Activated B cell treated with CpG ODN at 0.5 μM for 24 hours (primary cell): ENCODE measurements at regions not wholly inside any gene's neighbourhood (a gene's known extent, or its start where the extent isn't known, plus 50 kb on each side); places are given as distances from the start of the nearest gene placed in this dataset.
A peak's percentile ranks its signal among the peaks of the same experiment; 100 is the strongest.

Experiments used
- ATAC-seq: fragments of 200-7000 bp; cut with Tn5 transposase; one replicate; pipeline ENCODE4 v1.10.0; 2021; ENCODE audit warnings: low read depth, mild to moderate bottlenecking, moderate library complexity
- CTCF ChIA-PET: fragments of 350-600 bp; sonication (Branson Sonifier 250); formaldehyde crosslinking; loops from one replicate; lab custom pipeline; 2021; ENCODE audit warnings: antibody characterized with exemption; lab: Charles Lee
- POLR2A ChIA-PET: fragments of 350-600 bp; sonication (Branson Sonifier 250); formaldehyde crosslinking; loops from one replicate; lab custom pipeline; 2021; ENCODE audit warnings: antibody characterized with exemption; lab: Charles Lee
- DNase-seq: peaks from one replicate; pipeline ENCODE4 v3.0.0; 2022
- H3K27ac Mint-ChIP-seq: one replicate; pipeline ENCODE4 v1.8.0; 2020; ENCODE audit warnings: mixed read lengths
- H3K27me3 Mint-ChIP-seq: one replicate; pipeline ENCODE4 v1.8.0; 2021; ENCODE audit warnings: mixed read lengths
- H3K36me3 Mint-ChIP-seq: one replicate; pipeline ENCODE4 v1.8.0; 2021; ENCODE audit warnings: low read depth, mixed read lengths
- H3K4me1 Mint-ChIP-seq: one replicate; pipeline ENCODE4 v1.8.0; 2021; ENCODE audit warnings: mixed read lengths
- H3K4me3 Mint-ChIP-seq: one replicate; pipeline ENCODE4 v1.8.0; 2020; ENCODE audit warnings: mild to moderate bottlenecking, mixed read lengths
- H3K9me3 Mint-ChIP-seq: one replicate; pipeline ENCODE4 v1.8.0; 2020; ENCODE audit warnings: mixed read lengths
- CTCF ChIP-seq: fragments of 200-600 bp; IDR thresholded peaks from one replicate; pipeline ENCODE4 v1.8.0; 2022; ENCODE audit warnings: antibody characterized with exemption, mild to moderate bottlenecking
- intact Hi-C: fragments of 100-400 bp; cut with micrococcal nuclease; formaldehyde crosslinking; loops from one replicate; pipeline ENCODE4 v1.15.1; 2024

DNA sequence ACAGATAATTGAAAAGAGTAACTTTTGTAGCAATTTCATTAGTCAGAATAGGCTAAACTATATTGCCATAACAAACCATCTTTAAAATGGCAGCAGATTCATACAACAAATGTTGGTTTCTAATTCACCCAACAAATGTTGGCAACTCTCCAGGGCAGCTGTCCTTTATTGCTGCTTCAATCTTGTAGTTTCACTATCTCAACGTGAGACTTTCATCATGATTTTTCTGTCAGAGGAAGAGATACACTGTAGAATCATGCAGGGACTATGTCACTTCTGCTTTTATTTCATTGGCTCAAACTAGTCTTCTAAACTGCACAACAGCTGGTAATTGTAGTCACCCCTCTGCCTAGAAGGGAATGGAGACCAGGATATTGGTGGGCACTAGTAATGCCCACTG lies 174.2 kb downstream of the TANC2 start:
- H3K27ac Mint-ChIP-seq, result peak overlapping the region; percentile 53
- POLR2A ChIA-PET, result no interaction called here
- peak; percentile 68 for ATAC-seq
- no peaks in the 10 kb centered on the region for H3K9me3 Mint-ChIP-seq
- DNase-seq, result no peak
- H3K4me3 Mint-ChIP-seq, result no peak overlapping the region
- CTCF ChIA-PET, result no interaction called here
- TF ChIP-seq CTCF, result no peak
- intact Hi-C loops, result loop anchor here (5.0 kb wide), 1 partner anchor 52 kb away; no protein-coding TSS in a partner anchor
- H3K4me1 Mint-ChIP-seq, result peaks cover 20% of the 10 kb centered on the region
- no peaks in the 10 kb centered on the region for H3K36me3 Mint-ChIP-seq
- H3K27me3 Mint-ChIP-seq, result no peaks in the 10 kb centered on the region

- ChIA-PET CTCF (no interaction called here), POLR2A (no interaction called here)
- Mint-ChIP-seq H3K4me3 (no peak overlapping the region), H3K27ac (no peak overlapping the region), H3K27me3 (no peaks in the 10 kb centered on the region), H3K4me1 (peaks cover 20% of the 10 kb centered on the region), H3K9me3 (no peaks in the 10 kb centered on the region), H3K36me3 (no peaks in the 10 kb centered on the region)
- ATAC-seq, result no peak
- no peak for TF ChIP-seq CTCF
- no peak for DNase-seq
- intact Hi-C loops, result loop anchor here (5.0 kb wide), 1 partner anchor 49 kb away; no protein-coding TSS in a partner anchor
Measured at GRCh38 chr17:63142836-63143235, 176.8 kb downstream of the TANC2 start.

- peaks cover 12% of the 10 kb centered on the region for H3K4me1 Mint-ChIP-seq
- H3K27me3 Mint-ChIP-seq, result no peaks in the 10 kb centered on the region
- H3K36me3 Mint-ChIP-seq, result no peaks in the 10 kb centered on the region
- intact Hi-C loops, result no loop called here
- no peak overlapping the region for H3K27ac Mint-ChIP-seq
- peaks cover 2% of the 10 kb centered on the region for H3K9me3 Mint-ChIP-seq
- DNase-seq, result no peak
- no peak for ATAC-seq
- no peak overlapping the region for H3K4me3 Mint-ChIP-seq
- ChIA-PET POLR2A (no interaction called here), CTCF (no interaction called here)
- no peak for TF ChIP-seq CTCF
Measured at GRCh38 chr17:63150490-63150889, 184.5 kb downstream of the TANC2 start.

- Mint-ChIP-seq H3K4me1 (peaks cover 12% of the 10 kb centered on the region), H3K27ac (no peak overlapping the region), H3K36me3 (no peaks in the 10 kb centered on the region), H3K4me3 (no peak overlapping the region), H3K9me3 (peaks cover 2% of the 10 kb centered on the region), H3K27me3 (no peaks in the 10 kb centered on the region)
- TF ChIP-seq CTCF, result no peak
- ChIA-PET POLR2A (no interaction called here), CTCF (no interaction called here)
- no peak for ATAC-seq
- intact Hi-C loops, result no loop called here
- no peak for DNase-seq
Measured at GRCh38 chr17:63150994-63151464, 185.0 kb downstream of the TANC2 start.

GRCh38 chr17:63151941-63152523 lies 186.0 kb downstream of the TANC2 start:
- Mint-ChIP-seq H3K27me3 (no peaks in the 10 kb centered on the region), H3K4me1 (peaks cover 14% of the 10 kb centered on the region), H3K4me3 (peak overlapping the region; percentile 2), H3K36me3 (no peaks in the 10 kb centered on the region), H3K9me3 (peaks cover 2% of the 10 kb centered on the region), H3K27ac (peak overlapping the region; percentile 33)
- DNase-seq (no peak), ATAC-seq (no peak)
- ChIA-PET POLR2A (no interaction called here), CTCF (no interaction called here)
- no peak for TF ChIP-seq CTCF
- intact Hi-C loops, result no loop called here
